ENCODE measurements at regions not wholly inside any gene's neighbourhood (a gene's known extent, or its start where the extent isn't known, plus 50 kb on each side); places are given as distances from the start of the nearest gene placed in this dataset.
"Not testable (repeated sequence)": the region's sequence is repeated elsewhere in the genome, so short reads cannot be mapped to it uniquely, and the experiment has no call there.

GRCh38 chr3:66934041-66934440 lies 64.1 kb upstream of the KBTBD8 start:
- DNase-seq (ENCODE audit: missing footprints) = no peak
- intact Hi-C loops (cut with DNase I) = loop anchor here (10.0 kb wide), 1 partner anchor 1951 kb away; no protein-coding TSS in a partner anchor
- ATAC-seq = no peak

- ATAC-seq (no peak), DNase-seq (ENCODE audit: missing footprints) (no peak)
- intact Hi-C loops (cut with DNase I) = loop anchor here (10.0 kb wide), 1 partner anchor 1950 kb away; no protein-coding TSS in a partner anchor
Observed at GRCh38 chr3:66934725-66935124, 63.4 kb upstream of the KBTBD8 start.

- not testable (repeated sequence) for ATAC-seq; DNase-seq (ENCODE audit: missing footprints)
- intact Hi-C loops (cut with DNase I) = loop anchor here (10.0 kb wide), 1 partner anchor 1948 kb away; no protein-coding TSS in a partner anchor
Observed at GRCh38 chr3:66937041-66937440, 61.1 kb upstream of the KBTBD8 start.

- DNase-seq (ENCODE audit: missing footprints) (no peak), ATAC-seq (peak; percentile 70)
- intact Hi-C loops (cut with DNase I) = loop anchor here (10.0 kb wide), 1 partner anchor 1946 kb away; no protein-coding TSS in a partner anchor
Observed at GRCh38 chr3:66938338-66938963, 59.7 kb upstream of the KBTBD8 start.

GRCh38 chr3:66948041-66948440 lies 50.1 kb upstream of the KBTBD8 start:
- intact Hi-C loops (cut with DNase I) = no loop called here

More at GRCh38 chr3:66948041-66948440, 50.1 kb upstream of the KBTBD8 start:
- ATAC-seq (no peak), DNase-seq (ENCODE audit: missing footprints) (no peak)

Data from Right ventricle myocardium inferior (tissue), 1 donor.